GM19438 (cell line): ENCODE measurements at regions not wholly inside any gene's neighbourhood (a gene's known extent, or its start where the extent isn't known, plus 50 kb on each side); places are given as distances from the start of the nearest gene placed in this dataset.
"Not testable (repeated sequence)": the region's sequence is repeated elsewhere in the genome, so short reads cannot be mapped to it uniquely, and the experiment has no call there.

ENCODE experiments used
- ATAC-seq: cut with Tn5 transposase; IDR thresholded peaks from one replicate; pipeline ENCODE4 v1.9.1; 2021; ENCODE audit warnings: low read depth; ENCODE audit not compliant: unreplicated experiment

GRCh38 chr13:83167203-83167602 lies 715.1 kb downstream of the SLITRK1 start:
- ATAC-seq = no peak

- ATAC-seq = no peak
Measured at GRCh38 chr13:83166550-83166949, 715.7 kb downstream of the SLITRK1 start.

GRCh38 chr13:83162493-83162892 lies 719.8 kb downstream of the SLITRK1 start:
- ATAC-seq = no peak

- ATAC-seq = no peak
Measured at GRCh38 chr13:83153848-83154247, 728.4 kb downstream of the SLITRK1 start.

GRCh38 chr13:83151308-83151660 lies 731.0 kb downstream of the SLITRK1 start:
- no peak for ATAC-seq

GRCh38 chr13:83150616-83151307 lies 731.5 kb downstream of the SLITRK1 start:
- ATAC-seq = no peak

- ATAC-seq = no peak
Measured at GRCh38 chr13:83136660-83137059, 745.6 kb downstream of the SLITRK1 start.

- ATAC-seq = no peak
Measured at GRCh38 chr13:83125791-83126190, 756.5 kb downstream of the SLITRK1 start.

- ATAC-seq = no peak
Measured at GRCh38 chr13:83121896-83122295, 760.4 kb downstream of the SLITRK1 start.

GRCh38 chr13:83117046-83117445 lies 765.2 kb downstream of the SLITRK1 start:
- no peak for ATAC-seq

- not testable (repeated sequence) for ATAC-seq
Measured at GRCh38 chr13:83101574-83102247, 780.6 kb downstream of the SLITRK1 start.

- no peak for ATAC-seq
Measured at GRCh38 chr13:83100237-83100636, 782.0 kb downstream of the SLITRK1 start.

GRCh38 chr13:83088858-83089257 lies 793.4 kb downstream of the SLITRK1 start:
- no peak for ATAC-seq

- ATAC-seq = no peak
Measured at GRCh38 chr13:83086948-83087347, 795.3 kb downstream of the SLITRK1 start.

GRCh38 chr13:83086088-83086487 lies 796.2 kb downstream of the SLITRK1 start:
- no peak for ATAC-seq

- no peak for ATAC-seq
Measured at GRCh38 chr13:83085186-83085900, 796.9 kb downstream of the SLITRK1 start.

- ATAC-seq = no peak
Measured at GRCh38 chr13:83077499-83077898, 804.8 kb downstream of the SLITRK1 start.

GRCh38 chr13:83073930-83074329 lies 808.3 kb downstream of the SLITRK1 start:
- not testable (repeated sequence) for ATAC-seq

- ATAC-seq = no peak
Measured at GRCh38 chr13:83065108-83065507, 817.2 kb downstream of the SLITRK1 start.

GRCh38 chr13:83057119-83057518 lies 825.2 kb downstream of the SLITRK1 start:
- ATAC-seq = no peak

- ATAC-seq = no peak
Measured at GRCh38 chr13:83056269-83056668, 826.0 kb downstream of the SLITRK1 start.

- ATAC-seq = no peak
Measured at GRCh38 chr13:83048419-83048818, 833.9 kb downstream of the SLITRK1 start.
